ENCODE measurements at regions not wholly inside any gene's neighbourhood (a gene's known extent, or its start where the extent isn't known, plus 50 kb on each side); places are given as distances from the start of the nearest gene placed in this dataset.

- BruUV-seq (replicated peaks), result no TSS peak
- H3K27me3 ChIP-seq (ENCODE audit: control insufficient read depth in 1 of 2, insufficient read depth in 2 of 2, low read length in 2 of 2), result no peaks in the 10 kb centered on the region
- in situ Hi-C loops (cut with HindIII; ENCODE audit: extremely low pct_ligation_motif_present, low pct_unique_long_range_greater_than_20kb), result no loop called here
- no peak for DNase-seq (ENCODE audit: low spot score)
- FAIRE-seq, result no peak
- H3K36me3 ChIP-seq (replicated peaks in 1 of 2; ENCODE audit: control insufficient read depth in 1 of 2, insufficient read depth in 2 of 2, low read length in 2 of 2), result no peaks in the 10 kb centered on the region
- H3K79me2 ChIP-seq (ENCODE audit: insufficient read depth, low read length), result no peaks in the 10 kb centered on the region
- H3K4me1 ChIP-seq (ENCODE audit: insufficient read depth, low read length), result no peaks in the 10 kb centered on the region
- H4K20me1 ChIP-seq (ENCODE audit: insufficient read depth, low read length), result no peaks in the 10 kb centered on the region
- H2AFZ ChIP-seq (ENCODE audit: low read length), result no peak overlapping the region
- H3K4me3 ChIP-seq (replicated peaks in 1 of 3; ENCODE audit: insufficient read depth in 1 of 3, low read depth in 2 of 3, low read length in 3 of 3), result no peak overlapping the region
- 39% methylated on average over 7 of the region's 7 CpGs for WGBS (ENCODE audit: low lambda C conversion rate)
- peak; percentile 69 for ATAC-seq
- ChIA-PET CTCF (ENCODE audit: low intra/inter-chr PET ratio, low total read pairs) (no interaction called here), POLR2A (no interaction called here)
- intact Hi-C loops (cut with micrococcal nuclease; ENCODE audit: unreplicated experiment), result no loop called here
- H3K9ac ChIP-seq (ENCODE audit: insufficient read depth, low read depth, low read length), result no peak overlapping the region
- no peaks in the 10 kb centered on the region for H3K9me3 ChIP-seq (ENCODE audit: low read length)
- H3K27ac ChIP-seq (ENCODE audit: extremely low read length, insufficient read depth, low read length), result no peak overlapping the region
- no peak overlapping the region for H3K4me2 ChIP-seq (ENCODE audit: low read depth, low read length)
- TF ChIP-seq ZNF558 (CRISPR knock-in tag; IDR thresholded peaks at IDR 0.05; ENCODE audit: borderline replicate concordance) (no peak), KDM2A (CRISPR knock-in tag; IDR thresholded peaks at IDR 0.05; ENCODE audit: borderline replicate concordance, low read depth) (no peak), ZBTB37 (CRISPR knock-in tag; IDR thresholded peaks at IDR 0.05) (no peak), FLYWCH1 (CRISPR knock-in tag; IDR thresholded peaks at IDR 0.05) (no peak), ATF7-NPFF (CRISPR knock-in tag; IDR thresholded peaks at IDR 0.05; ENCODE audit: low read depth) (no peak), RBAK (CRISPR knock-in tag; IDR thresholded peaks at IDR 0.05) (no peak), BRD4 (CRISPR knock-in tag; IDR thresholded peaks at IDR 0.05) (no peak), FOSL1 (CRISPR knock-in tag; IDR thresholded peaks at IDR 0.05; ENCODE audit: borderline replicate concordance) (no peak), SMC3 (IDR thresholded peaks at IDR 0.05; ENCODE audit: low read length) (no peak), ZNF34 (CRISPR knock-in tag; IDR thresholded peaks at IDR 0.05; ENCODE audit: borderline replicate concordance) (no peak), MATR3 (CRISPR knock-in tag; IDR thresholded peaks at IDR 0.05) (no peak), MIER2 (CRISPR knock-in tag; IDR thresholded peaks at IDR 0.05) (no peak), ZNF674 (CRISPR knock-in tag; IDR thresholded peaks at IDR 0.05; ENCODE audit: low read depth) (no peak), ZHX2 (IDR thresholded peaks at IDR 0.05; ENCODE audit: low read depth) (no peak), ZHX2 (CRISPR knock-in tag; IDR thresholded peaks at IDR 0.05; ENCODE audit: borderline replicate concordance) (no peak)
Observed at GRCh38 chr2:193371200-193371599, 1176.5 kb upstream of the TMEFF2 start.
